GM21717 (cell line): ENCODE measurements at regions not wholly inside any gene's neighbourhood (a gene's known extent, or its start where the extent isn't known, plus 50 kb on each side); places are given as distances from the start of the nearest gene placed in this dataset.

ENCODE experiments used
- ATAC-seq: cut with Tn5 transposase; IDR thresholded peaks from one replicate; pipeline ENCODE4 v1.9.1; 2021; ENCODE audit warnings: mild to moderate bottlenecking, moderate library complexity; ENCODE audit not compliant: unreplicated experiment

DNA sequence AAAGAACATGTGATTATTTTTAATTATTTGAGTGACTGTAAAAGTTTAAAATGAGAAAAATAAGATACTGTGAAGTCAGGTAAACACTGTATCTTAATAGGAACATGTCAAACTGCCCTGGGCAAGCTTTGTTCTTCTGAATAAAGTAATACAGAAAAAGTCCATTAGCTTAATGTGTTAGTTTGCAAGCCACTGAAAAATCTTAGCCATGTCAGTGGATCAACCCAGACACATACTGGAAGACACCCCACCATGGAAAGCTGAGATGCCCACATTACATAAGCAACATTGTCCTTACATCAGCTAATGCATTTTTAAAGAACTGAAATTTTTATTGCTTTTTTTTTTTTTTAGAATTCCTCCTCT is 155.2 kb downstream of the BBOX1 start:
- no peak for ATAC-seq

DNA sequence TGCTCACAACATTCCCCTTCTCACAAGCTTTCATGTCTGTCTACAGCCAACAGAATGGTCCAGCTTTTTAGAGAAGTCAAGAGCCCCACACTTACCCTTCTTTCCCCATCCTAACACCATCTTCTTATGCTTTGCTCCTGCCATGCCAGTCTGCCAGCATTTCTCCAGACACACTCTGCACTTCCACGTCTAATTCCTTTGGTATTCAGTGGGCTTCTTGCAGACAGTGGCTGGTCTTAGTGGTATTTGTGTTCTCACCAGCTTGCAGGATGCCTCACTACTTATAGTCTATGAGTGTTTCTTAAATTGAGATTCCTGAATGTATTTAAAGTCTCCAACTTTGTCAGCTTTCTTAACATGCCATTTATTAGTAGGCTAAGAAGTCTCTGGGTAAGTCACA is 154.4 kb downstream of the BBOX1 start:
- no peak for ATAC-seq

DNA sequence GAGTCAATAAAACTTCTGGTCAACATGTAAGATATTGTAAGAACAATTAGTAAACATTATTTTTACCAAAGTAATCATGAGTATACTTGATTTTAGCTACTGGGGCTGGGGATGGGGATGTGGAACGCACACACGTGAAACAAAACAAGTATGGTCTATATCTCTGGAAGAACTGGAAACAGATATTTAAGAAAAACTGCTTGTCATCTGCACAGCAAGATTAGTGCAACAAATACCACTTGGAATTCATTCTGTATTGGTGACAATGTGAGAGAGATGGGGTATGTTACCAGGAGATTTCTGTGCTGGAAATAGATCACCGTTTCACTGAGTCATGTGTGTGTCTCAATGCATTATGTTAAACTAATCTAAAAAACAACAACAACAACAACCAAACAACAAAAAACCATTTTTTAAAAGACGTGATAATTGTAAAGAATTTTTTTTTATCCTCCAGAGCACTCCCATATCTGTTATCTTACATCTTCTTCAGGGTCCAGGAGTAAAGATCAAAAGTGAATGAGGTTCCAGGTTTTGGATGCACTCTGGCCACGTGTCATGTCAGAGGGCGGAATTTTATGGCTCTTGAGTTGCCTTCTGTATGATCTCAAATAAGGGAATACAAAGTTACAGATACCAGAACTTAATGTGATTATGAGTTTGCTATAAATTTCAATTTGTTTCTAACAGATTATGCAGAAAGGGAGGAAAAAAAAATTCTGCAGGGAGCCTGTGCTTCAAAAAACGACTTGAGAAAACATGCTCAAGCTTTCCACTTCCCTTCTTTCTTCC is 153.0 kb downstream of the BBOX1 start:
- no peak for ATAC-seq

DNA sequence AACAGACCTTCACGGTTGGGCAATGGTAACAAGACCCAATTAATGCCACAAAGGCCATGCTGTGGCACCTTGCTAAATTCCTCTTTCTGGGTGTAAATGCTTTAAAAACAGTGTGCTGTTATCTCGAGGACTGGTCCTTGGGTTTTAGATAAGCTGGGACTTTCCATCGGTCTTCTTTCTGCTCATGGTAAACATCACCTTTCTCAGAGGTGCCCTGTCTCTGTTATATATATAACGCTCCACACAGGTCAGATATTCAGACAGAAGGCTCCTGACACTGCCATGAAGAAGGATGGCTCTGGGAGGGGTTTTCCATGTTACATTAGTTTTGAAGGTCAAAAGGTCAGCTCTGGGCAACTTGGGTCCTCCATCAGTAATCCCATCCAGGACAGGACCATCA is 151.6 kb downstream of the BBOX1 start:
- no peak for ATAC-seq

DNA sequence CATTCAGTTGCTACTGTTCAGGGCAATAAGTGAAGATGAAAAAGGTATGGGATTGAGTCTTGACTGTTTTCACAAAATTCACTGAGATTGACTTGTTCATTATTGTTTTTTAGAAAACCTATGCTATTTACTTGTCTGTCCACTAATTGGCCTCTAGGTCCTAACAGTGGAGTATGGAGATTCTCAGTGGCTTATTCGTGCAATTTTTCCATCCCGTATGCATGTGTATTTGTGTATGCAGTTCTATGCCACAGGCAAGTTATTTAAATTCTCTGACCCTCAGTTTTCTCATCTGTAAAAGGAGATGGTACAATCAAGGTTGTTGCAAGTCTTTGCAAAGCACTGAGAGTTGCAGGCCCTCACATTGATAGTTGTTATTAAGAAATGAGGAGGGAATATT is 151.0 kb downstream of the BBOX1 start:
- no peak for ATAC-seq

DNA sequence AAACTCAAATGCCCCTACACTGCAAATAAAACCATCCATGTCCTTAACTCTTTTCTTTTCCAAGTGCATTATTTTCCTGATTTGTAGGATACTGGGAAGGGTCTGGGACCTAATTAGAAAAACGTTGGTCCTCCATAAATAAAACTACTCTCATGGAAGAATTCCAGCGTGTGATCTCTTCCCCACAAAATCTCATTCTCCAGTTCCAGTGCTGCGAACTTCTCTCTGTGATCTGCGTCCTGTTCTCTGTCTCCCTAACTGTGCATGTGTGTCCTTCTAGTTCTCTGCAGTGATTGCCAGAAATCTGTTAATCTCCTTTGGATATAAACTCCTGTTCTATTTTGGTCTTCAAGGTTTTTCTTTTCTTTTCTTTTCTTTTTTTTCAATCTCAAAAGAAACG is 148.1 kb downstream of the BBOX1 start:
- ATAC-seq = no peak

DNA sequence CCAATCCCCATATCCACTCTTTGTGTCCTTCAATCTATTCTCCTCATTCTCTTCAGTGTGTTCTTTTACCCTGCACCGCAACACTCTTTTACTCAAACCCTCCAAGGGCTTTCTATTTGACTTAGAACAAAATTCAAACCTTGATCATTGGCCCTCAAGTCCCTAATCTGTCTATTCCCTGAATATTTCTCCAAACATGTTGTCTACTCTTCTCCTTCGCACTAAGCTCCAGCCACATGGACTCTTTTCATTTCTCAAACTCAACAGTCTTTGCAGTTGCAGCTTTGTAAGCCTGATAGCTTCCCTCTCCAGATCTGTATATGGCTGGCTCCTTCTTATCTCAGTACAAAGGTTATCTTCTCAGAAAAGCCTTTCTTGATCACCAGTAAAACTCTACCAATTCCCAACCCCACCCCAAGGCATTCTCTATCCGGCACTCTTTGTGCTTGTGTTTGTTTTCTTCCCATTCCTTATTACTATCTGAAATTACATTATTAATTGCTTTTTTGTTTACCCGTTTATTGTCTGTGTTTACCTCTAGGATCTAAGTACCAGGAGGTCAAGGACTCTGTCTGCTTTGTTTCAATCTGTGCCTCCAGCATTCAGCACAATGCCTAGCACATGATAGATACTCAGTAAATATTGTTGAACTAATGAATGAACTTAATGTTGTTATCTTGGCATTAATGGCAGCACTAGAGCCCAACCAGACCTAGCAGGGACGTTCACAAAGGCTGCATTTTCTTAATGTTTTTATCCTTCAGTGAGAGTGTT is 147.4 kb downstream of the BBOX1 start:
- ATAC-seq = no peak

DNA sequence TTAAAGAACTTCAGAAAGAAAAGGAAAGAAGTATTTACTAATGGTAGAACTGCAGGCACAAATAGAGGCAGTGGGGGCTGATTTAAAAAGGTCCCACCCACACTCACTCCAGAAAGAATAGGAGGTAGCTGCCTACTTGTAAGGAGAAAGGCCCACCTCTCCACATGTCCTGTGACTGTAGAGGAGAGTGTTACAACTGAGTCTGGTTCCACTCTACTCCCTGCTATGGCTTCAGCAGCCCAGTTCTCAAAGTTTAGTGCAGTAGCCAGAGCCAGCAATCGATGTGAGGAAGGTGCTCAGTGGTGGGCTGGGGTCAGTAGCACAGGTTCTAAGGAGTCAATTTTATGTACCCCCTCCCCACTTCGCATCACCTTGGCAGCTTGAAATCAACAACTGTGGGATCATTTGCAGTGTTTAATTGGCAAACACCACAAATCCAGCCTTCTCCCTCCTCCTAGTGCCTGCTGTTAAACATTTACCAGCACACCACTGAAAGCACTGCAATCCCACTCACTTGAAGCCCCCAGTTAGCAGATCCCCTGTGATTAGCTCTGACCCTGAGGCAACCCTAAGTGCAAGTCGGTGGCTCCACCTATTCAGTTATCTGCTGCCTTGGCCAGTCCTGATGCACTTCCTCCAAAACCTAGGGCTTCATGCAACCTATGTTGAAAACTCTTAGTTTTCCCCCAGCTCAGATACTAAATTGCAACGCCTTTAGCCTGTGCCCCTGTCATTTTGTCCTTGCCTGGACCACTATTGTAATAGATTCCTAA is 146.6 kb downstream of the BBOX1 start:
- ATAC-seq = no peak

DNA sequence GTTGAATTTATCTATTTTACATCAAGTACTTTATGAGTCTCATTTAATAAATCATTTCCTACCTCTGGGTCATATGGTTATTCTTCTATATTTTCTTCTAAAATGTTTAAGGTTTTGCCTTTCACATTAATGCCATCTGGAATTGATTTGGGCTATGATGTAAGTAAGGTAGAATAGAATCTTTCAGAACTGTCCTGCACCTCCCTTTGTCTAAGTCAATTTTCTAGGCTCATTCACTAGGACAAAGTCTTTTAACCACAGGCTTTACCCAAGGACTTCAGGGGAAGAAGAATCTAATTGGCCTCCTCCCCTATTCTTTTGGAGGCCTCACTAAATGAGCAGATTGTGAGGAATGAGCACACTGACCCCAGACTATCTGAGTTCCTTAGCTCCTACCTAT is 146.0 kb downstream of the BBOX1 start:
- no peak for ATAC-seq

DNA sequence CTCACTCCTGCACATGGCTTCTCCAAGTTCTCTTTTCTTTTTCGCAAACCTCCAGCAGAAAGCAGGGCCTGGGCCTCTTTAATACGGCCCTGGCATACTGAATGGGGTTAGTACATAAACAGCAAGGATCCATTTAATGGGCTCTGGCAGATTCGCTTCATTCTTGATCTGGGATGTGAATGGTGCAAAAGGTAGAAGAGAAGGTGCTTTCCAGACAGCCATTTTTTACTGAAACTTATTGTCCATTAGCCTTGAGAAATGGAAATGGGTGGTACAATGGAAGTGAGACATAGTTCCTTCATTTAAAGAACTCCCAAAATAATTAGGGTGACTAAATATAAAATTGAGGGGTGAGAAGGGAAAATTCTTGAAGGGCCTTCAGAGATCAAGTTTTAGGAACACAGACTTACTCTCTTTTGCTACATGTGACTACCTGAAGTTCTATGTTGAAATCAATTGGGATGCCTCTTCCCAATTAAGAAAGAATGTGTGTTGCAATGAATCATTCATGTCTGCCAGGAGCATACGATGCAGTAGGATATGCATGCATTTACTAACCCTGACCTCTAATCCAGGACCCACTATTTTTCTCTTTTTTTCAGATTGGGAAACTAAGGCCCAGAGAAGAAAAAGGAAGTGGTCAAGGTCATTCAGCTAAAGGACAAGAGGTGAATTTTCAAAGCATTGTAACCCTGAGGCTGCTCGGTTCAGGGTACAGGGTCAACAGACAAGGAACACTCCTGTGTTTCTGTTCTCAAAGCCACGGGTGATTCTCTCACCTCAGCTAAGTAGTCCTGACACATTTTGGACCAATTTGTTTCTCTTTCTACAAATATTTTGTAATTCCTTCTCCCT is 144.1 kb downstream of the BBOX1 start:
- ATAC-seq = no peak

DNA sequence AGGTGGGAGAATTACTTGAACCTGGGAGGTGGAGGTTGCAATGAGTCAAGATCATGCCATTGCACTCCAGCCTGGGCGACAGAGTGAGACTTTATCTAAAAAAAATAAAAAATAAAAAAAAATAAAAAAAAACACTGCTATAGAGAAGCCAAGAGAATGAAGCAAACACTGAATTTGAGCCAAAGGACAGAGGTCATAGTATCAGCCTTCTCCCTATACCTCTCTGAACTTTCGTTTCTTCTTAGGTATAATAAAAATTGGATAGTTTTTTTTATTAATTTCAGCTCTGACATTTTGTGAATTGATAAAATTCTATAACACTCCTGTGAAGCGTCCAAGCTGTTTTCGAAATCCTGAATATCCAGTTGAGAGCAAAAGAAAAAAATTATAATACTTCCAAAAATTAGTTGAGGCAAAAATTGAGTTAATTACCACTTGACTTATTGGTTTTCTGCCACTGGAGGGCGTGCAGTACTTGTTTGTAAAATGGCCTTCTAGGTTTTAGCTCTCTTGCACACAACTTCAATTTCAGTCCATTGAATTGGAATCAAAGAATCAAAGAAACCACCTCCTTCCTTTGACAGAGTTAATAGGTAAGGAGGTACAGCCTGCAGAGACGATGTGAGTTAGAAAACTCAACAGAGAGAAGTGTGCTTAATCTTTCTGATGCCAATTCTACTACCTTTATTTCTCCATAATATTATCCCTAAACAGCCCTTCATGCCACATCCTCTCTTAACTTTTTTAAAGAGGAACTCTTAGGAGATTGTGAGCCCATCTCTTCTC is 143.2 kb downstream of the BBOX1 start:
- ATAC-seq = no peak

DNA sequence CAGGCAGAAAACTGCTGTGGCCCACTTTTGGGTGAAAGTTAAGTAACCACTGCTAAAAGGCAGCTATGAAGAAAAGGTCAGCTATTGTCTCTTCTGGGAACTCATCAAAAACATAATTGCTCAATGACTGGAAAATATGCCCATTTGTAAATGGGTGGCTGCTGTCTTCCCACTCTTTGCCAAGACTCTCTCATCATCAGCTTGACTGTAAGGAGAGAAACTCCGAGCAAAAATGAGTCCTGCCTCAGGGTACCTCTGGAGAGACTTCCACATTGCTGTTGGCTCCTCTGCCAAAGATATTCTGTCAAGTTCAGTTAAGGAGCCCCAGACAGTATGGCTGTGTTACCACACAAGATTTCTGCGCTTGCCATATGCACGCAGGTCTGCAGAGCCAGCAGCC is 138.7 kb downstream of the BBOX1 start:
- ATAC-seq = no peak

DNA sequence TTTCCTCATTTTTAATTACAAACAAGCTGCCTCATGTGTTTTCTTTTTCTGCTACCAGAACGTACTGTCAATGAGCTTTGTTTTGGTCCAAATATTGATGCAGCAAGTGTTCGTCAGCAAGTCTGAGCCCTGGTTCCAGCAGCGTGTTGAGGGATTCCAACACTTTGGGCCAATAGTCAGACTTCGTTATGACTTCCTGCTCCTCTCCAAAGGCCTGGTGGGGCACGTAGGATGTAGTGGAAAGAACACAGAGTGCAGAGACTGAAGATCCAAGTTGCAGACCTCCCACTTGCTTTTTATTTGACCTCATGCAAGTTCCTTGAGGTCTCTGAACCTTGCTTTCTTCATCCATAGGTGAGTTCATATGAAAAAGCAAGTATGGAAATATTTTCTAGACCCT is 138.2 kb downstream of the BBOX1 start:
- ATAC-seq = no peak
